ENCODE measurements at regions not wholly inside any gene's neighbourhood (a gene's known extent, or its start where the extent isn't known, plus 50 kb on each side); places are given as distances from the start of the nearest gene placed in this dataset.

GRCh38 chr2:126436411-126436810 lies 219.5 kb upstream of the GYPC start:
- DNase-seq = no peak

- DNase-seq = no peak
These were observed 218.9 kb upstream of the GYPC start for GRCh38 chr2:126437016-126437415.

GRCh38 chr2:126444512-126444911 lies 211.4 kb upstream of the GYPC start:
- DNase-seq = no peak

DNA sequence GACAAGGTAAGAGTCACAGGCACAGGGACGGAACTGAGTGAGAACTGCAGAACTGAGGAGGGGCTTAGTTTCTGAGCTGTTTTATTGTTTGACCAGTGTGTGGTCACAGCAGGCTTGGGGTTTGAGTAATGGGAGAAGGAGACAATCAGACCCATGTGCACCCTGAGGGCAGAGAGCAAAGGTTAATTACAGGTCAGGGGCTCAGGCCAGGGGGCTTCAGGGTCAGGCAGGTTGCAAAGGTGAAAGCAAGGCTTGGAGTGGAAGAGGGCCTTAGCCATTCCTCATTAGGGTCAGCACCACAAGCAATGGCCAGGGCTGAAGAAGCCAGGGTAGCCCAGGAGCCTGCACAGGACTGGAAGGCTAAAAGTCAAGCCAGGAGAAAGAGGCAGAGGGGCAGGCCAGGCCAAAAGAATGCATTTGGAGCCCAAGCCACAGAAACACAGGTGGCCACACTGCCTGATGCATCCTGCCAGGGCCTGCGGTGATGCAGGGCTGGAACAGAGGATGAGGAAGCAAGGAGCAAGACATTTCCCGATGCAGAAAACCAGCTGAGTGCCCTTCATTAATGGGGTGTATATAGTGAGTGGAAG lies 209.8 kb upstream of the GYPC start:
- no peak for DNase-seq

- DNase-seq = no peak
These were observed 207.3 kb upstream of the GYPC start for GRCh38 chr2:126448611-126449010.

- DNase-seq = no peak
These were observed 206.3 kb upstream of the GYPC start for GRCh38 chr2:126449677-126450076.

GRCh38 chr2:126463892-126464674 lies 191.9 kb upstream of the GYPC start:
- no peak for DNase-seq

GRCh38 chr2:126467367-126468054 lies 188.4 kb upstream of the GYPC start:
- no peak for DNase-seq

- DNase-seq = no peak
These were observed 180.9 kb upstream of the GYPC start for GRCh38 chr2:126475031-126475430.

DNA sequence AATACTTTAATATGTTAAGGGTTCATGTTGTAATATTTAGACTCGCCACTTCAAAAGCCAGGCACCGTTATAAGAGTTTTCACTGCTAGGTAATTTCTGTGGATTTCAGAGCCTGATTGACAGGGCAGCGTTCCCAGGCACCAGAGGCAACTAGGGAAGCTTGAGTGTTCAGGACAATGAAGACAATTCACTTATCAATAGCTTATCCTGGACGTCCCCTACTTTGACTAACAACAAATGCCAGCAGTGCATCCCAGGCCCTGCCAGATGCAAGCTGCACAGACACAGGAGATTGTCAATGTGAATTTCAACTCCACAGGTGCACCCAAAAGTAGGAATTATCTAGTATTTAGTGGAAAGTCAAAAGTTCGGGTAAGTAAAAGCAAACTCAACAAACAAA lies 179.3 kb upstream of the GYPC start:
- DNase-seq = no peak

GRCh38 chr2:126480033-126480432 lies 175.9 kb upstream of the GYPC start:
- DNase-seq = no peak

DNA sequence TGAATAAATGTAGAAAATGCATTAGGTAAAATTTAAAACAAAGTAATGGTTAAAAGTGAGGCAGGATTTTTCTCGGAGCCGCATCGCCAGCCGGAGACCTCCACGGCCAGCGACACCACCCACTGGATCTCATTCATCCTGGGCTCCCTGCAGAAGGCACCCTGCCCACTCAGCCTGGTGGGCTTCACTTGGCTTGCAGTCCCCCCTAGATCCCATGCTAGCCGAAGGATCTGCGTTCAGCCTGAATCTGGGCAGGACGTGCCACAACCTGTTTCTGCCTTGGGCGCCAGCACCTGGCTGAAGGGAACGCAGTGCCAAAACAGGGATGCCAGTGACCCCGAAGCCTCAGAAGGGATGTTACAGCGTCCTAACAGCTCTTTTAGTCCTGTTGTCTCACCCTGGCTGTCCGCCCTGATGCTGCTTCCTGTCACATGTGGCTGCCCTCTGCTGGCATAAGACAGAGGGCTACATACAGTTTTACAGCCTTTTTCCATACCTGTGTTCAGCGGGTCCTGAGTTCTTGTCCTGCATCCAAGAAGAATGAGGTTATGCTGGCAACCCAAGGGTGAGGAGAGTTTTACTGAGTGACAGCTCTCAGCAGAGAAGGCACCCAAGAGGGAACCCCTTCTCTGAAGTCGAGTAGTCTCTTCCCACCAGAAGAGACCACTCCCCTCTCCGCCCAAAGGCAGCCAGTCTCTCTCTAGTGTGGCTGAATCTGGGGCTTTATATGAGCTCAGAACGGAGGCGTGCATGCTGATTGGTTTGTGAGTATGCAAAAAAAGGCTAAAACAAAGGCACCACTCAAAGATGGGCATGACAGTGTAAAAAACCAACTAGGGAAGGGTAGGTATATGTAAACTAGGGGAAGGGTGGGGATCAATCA lies 173.1 kb upstream of the GYPC start:
- DNase-seq = no peak

DNA sequence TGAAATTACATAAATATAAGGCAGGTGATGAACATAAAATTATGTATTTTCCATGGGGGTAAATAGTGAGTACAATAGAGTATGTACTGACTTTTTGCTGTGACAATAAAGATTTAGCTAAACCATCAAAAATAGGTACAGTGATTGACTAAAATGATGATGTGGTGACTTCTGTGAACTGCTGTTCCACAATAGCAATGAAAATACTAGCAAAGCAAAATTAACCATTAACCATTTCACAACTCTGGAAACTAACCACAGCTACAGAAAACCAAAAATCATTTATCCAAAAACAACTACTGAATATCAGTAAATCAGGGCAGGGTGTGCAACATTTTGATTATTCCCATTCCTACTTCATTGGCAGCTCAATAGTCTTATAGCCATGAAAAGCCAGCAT lies 161.4 kb upstream of the GYPC start:
- no peak for DNase-seq

- DNase-seq = no peak
These were observed 160.8 kb upstream of the GYPC start for GRCh38 chr2:126495189-126495588.

- DNase-seq = no peak
These were observed 159.5 kb upstream of the GYPC start for GRCh38 chr2:126496493-126496892.

DNA sequence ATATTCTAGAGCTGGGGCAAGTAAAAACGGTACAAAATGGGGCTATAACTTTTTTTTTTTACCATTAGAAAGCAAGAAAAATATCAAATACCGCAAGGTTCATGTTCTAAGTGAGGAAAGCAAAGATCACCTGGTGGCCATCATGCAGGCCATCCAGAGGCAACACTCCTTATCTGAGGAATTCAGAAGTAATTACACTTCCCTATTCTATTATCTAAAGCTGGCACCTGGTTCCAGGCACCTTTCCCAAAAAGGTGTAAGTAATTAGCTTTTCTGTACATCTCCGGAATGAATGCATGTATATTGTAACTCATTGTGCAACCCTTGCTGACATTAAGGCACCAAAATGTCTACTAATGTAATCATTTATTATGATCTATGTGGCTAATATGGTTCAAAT lies 152.5 kb upstream of the GYPC start:
- DNase-seq = no peak

DNA sequence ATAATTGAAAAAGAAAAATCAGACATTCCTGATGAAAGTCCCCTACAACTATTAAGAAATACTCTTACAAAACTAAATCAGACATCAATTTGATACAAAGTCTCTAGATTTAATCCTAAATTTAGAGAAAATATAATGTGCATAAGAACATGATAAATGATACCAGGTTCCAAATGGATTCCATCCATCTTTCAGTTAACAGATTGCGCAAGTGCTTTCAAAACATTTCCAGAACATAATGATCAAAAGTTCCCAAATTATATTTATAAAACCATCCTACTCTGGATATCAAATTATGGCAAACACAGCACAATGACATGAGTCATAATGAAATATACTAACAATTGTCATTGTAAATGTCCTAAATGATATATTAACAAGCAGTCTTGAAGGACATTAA lies 151.0 kb upstream of the GYPC start:
- no peak for DNase-seq

DNA sequence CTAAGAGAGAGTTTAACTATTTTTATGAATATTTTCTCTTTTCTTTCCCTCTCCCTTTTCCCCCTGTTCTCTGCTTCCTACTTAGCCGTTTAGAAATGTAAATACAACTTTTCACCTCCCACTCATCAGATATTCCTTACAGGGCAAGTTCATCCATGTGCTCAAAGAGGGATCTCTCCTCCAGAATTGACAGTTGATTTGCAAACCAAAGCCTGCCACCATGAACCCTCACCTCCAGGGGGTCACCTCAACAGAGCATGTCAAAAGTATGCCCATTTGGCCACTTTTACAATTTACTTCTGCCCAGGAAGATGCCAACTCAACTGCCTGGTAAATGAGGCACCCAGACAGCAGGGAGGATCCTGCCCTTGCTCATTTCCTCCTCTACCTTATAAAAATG lies 149.2 kb upstream of the GYPC start:
- DNase-seq = no peak

GRCh38 chr2:126507425-126507911 lies 148.5 kb upstream of the GYPC start:
- no peak for DNase-seq

DNA sequence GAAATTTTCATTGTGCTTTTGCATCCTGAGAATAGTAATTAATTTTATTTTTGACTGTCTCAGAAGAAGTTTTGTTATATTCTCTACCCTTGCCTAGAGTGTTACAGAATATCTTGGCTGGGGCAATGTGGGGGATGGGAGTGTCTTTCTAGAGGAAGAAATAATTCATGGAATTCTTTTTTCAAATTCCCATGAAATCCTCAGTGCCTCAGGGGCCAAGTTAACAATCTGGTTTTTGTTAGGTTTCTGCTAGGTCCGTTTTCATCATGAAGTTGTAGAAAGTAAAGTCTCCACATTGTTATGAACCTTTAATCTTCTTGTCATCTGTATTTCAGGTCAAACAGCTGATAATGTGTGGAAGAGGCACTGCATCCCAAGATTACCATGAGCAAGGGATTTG lies 145.6 kb upstream of the GYPC start:
- no peak for DNase-seq

- DNase-seq = no peak
These were observed 145.0 kb upstream of the GYPC start for GRCh38 chr2:126510960-126511359.

DNA sequence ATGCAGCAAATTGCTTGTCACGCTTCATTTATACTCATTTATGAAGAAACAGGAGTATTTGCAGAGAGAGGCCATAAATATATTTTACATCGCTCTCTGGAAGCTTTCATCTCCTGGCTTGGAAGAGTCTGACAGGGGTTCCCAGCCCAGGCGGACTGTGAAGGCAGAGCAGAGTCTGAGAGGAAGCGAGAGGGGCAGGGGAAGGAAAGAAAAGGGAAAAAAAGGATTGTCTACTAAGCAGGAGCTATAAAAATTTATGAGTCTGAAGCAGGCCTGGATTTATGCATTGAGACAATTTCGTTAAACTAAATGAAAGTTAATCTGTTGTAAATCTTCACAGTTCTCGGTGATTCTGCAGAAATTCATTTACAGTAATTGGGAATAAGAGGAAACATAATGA lies 143.9 kb upstream of the GYPC start:
- DNase-seq = no peak

DNA sequence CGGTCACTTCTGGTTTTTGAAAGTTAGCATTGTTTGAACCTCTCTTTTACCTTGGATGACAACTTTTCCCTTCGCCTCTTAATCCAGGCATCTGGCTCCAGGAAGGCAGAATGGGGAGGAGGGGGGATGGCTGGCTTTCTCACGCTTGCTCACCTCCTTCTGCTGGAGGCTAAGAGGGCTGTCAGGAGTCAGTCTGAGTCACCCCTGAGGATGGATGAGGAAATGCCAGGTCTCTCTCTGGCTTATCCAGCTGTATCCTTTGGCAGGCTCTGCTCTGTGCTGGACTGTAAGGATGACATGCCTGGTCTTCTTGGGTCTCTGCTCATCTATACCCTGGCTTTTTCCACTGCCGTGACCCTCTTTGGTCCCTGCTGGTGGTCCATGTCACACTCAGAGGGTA lies 142.9 kb upstream of the GYPC start:
- no peak for DNase-seq

All from NCI-H1694 treated with DMSO at 0.1 percent for 48 hours (cell line).